Activated gamma-delta T cell (primary cell): ENCODE measurements at regions not wholly inside any gene's neighbourhood (a gene's known extent, or its start where the extent isn't known, plus 50 kb on each side); places are given as distances from the start of the nearest gene placed in this dataset.
"Not testable (repeated sequence)": the region's sequence is repeated elsewhere in the genome, so short reads cannot be mapped to it uniquely, and the experiment has no call there.

Source experiments
- DNase-seq: peaks from one replicate; lab custom pipeline; 2025; lab: John Stamatoyannopoulos, UW

DNA sequence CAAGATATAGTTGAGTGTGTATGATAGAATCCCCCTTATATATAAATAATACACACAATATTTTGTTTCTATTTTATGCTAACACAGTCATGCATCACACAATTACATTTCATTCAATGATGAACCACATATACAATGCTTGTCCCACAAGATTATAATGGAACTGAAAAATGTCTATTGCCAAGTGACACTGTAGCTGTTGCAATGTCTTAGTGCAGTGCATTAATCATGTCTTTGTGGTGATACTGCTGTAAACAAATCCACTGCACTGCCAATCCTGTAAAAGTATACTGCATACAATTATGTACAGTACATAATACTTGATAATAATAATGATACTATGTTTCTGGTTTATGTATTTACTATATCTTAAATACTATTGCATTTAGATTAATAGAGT lies 512.1 kb upstream of the CNTN3 start:
- no peak for DNase-seq

DNA sequence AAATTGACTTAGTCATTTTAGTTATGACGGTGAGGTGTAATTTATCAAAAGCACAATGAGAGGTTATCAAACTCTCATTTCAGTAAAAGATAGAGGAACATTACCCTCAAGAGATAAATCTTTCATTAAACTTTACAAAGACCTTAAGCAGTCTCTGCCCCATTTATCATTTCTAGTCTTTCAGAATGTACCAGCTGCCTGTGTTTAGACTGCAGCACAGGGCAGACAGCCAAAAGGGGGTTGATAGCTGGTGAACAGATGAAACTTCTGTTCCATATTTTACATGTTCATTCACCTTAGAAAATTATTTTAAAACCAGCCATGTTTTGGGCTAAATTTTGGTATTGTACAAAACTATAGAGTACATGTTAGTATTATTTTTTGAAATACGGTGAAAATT lies 514.6 kb upstream of the CNTN3 start:
- no peak for DNase-seq

DNA sequence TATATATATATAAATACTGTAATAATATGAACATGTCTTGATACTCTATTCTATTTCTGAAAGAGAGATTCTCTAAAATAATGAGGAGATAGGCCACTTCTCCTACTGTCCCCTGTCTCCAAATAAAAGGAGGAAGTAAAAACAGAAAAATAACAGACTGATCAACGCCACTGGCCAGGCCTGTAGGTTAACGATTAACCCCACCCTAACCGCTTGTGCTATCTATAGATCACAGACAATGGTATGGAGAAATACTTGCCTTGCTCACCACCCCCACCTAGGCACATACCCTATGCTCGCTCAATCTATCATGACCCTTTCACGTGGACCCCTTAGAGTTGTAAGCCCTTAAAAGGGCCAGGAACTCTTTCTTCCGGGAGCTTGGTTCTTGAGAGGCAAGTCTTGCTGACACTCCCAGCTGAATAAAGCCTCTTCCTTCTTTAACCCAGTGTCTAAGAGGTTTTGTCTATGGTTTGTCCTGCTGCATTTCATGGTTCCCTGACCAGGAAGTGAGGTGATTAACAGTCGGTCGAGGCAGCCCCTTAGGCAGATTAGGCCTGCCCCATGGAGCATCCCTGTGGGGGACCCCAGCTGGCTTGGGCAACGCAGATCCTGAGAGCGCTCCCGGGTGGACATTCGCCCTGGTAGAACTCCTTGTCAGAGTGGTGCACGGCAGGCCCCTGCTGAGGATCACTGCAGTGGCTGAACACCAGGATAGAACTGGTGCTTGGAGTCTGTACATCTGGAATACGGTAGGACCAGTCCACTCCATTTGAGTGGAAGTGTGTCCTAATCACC lies 521.8 kb upstream of the CNTN3 start:
- DNase-seq: no peak

DNA sequence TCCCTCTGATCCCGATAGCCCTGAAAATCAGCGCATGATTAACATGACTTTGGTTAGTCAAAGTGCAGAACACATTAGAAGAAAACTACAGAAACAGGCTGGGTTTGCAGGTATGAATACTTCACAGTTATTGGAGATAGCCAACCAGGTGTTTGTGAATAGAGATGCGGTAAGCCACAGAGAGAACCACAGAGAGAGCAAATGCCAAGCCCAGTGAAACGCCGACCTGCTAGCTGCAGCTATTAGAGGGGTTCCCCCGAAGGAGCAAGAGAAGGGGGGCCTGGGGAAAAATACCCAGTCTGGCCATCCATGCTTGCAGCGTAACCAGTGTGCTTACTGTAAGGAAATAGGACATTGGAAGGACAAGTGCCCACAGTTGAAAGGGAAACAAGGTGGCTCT lies 523.9 kb upstream of the CNTN3 start:
- no peak for DNase-seq

DNA sequence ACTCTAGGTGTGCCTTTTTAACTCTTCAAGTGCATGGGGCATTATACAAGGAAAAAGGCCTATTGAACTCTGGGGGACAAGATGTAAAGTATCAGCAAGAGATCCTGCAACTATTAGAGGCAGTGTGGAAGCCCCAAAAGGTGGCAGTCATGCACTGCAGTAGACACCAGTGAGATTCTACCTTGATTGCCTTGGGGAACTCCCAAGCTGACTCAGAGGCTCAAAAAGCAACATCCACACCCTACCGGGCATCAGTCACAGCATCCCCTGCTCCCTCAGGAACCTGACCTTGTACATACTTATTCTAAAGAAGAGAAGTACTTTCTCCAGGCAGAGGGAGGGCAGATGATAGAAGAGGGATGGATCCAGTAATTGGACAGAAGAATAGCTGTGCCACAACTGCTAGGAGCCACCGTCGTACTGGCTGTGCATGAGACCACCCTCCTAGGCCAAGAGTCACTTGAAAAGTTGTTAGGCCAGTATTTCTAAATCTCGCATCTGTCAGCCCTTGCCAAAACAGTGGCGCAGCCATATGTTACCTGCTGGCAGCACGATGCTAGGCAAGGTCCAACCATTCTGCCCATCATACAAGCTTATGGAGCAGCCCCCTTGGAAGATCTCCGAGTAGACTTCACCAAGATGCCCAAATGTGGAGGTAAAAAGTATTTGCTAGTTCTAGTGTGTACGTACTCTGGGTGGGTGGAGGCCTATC lies 523.1 kb upstream of the FRG2C start:
- no peak for DNase-seq

DNA sequence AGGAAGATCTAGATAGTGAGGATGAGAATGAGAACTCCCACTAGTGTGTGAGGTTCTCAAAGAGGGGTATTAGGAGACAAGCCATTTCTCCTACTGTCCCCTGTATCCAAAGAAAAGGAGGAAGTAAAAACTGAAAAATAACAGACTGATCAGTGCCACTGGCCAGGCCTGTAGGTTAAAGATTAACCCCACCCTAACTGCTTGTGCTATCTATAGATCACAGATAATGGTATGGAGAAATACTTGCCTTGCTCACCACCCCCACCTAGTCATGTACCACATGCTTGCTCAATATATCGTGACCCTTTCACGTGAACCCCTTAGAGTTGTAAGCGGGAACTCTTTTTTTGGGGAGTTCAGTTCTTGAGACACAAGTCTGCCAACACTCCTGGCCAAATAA lies 519.7 kb upstream of the FRG2C start:
- DNase-seq: no peak

DNA sequence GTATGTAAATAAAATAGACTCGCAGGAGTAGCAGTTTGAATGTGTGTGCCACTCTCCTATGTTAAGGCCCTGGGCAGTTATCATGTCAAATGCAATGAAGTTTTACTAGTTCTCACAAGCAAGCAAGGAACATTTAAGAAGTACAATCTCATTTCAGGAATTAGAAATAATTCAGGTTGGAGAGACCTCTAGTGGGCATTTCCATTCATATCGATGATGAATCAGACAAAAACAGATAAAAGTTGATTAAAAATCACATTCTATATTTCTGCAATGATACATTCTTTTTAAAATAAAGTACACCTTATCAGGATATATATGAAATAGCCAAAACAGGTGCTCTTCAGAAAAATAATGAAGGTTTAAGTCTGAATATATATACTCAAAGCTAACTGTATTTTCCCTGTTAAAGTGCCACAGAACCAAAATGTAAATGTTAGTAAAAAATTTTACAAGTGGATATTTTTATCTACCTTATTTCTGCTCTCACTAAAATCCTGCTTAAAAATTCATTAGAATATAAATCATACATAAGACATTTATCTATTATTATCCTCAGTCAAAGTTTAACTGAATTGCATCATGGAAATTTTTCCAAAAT lies 492.4 kb upstream of the FRG2C start:
- no peak for DNase-seq

DNA sequence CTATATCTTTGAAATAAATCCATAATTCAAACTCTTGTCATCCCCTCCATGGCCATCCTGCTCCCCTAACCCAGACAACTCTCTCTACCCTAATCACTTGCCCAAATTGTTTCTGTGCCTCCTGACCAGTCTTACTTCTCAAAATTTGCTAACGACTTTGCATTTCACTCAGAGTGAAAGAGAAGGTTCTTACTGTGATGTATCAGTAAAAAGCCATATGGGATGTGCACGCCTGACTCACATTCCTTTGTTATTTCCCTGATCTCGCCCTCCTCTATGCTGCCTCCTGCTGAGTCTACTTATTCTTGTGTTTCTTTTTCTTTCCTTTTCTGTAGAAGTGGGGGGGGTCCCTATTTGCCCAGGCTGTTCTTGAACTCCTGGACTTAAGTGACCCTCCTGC lies 487.2 kb upstream of the FRG2C start:
- DNase-seq: no peak

DNA sequence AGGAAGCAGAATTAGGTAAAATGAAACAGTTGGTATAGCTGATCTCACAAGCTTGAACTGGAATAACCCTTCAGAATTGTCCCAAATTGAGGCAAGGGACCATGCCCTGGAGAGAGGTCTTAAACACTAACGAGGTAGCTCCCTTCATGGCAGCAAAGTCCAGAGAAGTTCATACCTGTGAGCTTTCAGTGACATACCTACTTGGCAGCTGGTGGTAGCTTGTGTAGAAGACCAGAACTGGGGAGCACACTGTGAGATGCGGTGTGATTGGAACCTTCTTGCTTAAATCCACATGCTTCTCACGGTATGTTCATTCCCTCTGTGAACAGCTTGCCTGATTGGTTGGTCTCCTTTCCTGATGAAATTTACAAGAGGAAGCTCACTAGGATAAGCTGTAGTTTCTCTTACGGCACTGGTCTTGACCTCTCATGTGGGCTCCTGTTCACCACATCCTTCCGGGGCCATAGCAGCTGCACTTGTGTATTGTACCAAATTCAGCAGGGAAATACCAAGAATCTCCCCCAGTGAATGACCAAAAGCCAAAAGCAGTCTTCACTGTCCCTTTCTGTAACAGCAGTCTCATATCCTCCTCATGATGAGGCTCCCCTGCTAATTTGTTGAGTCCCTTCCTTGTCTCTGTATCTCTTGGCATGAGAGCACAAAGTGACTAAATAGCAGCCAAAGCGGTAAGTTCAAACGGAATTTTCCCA lies 483.7 kb upstream of the FRG2C start:
- no peak for DNase-seq

DNA sequence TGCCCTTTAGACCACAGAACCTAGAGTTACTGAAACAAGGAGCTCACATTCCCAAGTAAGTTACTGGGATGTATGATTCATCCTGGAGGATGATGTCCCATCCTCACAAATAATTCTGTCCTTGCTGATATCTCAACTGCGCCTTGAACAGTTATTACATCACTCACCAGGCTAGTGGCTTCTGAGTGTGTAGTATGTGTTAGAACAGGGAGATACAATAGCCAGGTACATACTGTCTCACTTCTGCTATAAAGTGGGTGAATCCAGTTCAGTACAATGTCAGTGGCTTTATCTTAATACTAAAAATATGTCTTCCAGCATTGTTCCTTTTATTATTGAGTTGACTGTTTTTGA lies 483.2 kb upstream of the FRG2C start:
- DNase-seq: no peak

DNA sequence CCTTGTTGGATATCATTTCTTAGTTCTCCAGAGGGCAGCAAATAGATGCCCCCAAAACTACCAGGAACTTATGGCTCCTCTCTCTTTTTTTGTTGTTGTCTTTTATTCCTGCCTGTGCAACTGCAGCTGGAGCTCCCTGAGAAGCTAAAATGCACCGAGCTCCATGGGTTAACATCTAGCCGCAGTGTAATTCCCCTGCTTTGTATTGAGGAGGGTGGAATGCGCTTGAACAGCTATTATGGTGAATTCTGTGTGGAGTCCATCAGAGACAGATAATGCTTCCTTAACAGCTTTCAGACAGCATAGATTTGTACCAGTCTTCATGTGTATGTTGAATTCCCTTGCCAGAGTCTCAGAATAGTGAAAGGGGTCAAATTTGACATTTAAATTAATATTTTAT lies 475.2 kb upstream of the FRG2C start:
- DNase-seq: no peak

DNA sequence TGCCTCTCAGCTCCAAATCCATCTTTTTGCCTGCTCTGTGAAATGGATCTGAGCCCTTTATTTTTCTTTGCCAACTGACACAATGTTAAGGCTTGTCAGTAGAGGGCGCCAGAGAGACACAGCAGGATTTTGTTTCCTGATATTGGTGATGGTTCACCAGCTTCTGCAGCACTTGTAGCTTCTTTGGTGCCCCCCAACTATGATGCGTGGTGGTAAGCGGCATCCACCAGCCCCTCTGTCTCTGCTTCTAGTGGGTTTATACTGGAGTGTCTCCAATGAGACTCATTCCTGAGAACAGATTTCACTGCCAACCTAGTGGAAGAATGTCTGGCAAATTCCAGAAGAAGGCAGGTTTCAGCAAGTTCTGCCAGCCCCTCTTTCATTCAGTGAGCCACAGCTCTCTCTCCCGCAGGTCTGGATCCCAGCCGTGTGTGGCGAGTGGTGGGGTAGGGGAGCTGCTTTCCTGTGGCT lies 471.9 kb upstream of the FRG2C start:
- no peak for DNase-seq

DNA sequence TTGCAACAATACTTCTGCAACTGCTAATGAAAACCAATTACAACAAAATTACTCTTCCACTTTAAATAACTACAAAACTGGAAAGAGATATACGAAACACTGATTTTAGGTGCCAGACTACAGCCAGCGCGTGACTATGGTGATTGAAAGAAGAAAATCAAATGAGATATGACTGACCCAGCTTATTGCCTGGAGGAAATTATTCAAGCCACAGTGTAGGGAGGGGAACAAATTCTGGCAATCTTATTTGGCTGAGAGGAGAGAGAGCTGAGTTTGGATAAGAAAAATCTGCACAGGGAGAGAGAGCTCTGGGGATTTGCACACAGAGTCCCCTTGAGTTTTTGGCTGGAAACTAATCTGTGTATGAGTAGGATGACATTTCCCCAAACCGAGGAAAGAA lies 470.3 kb upstream of the FRG2C start:
- no peak for DNase-seq

DNA sequence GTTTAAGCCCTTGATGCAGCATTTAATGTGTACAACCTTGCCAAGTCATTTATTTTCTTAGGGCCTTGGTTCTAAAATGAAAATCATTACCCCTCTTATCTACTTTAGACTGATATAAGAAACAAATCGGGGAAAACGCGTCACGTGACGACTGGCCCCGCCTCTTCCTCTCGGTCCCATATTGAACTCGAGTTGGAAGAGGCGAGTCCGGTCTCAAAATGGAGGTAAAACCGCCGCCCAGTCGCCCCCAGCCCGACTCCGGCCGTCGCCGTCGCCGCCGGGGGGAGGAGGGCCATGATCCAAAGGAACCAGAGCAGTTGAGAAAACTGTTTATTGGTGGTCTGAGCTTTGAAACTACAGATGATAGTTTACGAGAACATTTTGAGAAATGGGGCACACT lies 449.8 kb upstream of the FRG2C start:
- DNase-seq: not testable (repeated sequence)

DNA sequence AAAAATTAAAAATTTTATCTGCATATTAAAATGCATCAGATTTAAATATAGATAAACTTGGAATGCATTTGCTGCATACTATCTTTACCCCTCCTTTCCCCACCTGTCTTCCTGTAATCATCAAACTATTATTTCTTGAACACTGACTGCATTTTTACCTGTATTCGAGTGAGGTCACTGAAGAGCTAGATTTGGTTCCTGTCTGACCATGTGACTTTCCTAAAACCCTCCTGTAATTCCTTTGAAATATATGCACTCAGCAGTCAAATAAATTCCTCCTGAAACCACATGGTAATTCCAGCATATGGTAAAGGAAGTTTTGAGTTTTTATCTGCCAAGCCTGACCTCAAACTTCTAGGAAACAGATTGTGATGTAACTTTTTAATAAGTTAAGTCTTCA lies 445.6 kb upstream of the FRG2C start:
- DNase-seq: no peak

DNA sequence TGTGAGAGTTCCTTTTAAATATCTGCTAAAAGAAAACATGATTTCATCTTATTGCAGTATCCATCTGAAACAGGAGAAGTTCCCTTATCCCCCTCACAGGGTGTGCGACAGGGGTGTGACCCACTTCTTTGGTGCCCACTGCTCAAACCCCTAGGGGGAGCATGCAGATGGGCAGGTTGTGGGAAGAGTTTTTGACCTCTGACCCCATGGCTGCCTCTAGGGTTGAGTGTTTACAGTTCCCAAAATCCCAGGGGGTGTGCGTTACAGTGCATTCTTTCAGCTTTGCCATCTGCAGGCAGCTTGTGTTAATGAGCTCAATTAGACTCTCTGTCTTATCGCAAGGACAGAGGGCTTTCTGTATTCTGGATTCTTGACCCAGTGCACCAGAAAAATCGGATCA lies 443.2 kb upstream of the FRG2C start:
- no peak for DNase-seq

DNA sequence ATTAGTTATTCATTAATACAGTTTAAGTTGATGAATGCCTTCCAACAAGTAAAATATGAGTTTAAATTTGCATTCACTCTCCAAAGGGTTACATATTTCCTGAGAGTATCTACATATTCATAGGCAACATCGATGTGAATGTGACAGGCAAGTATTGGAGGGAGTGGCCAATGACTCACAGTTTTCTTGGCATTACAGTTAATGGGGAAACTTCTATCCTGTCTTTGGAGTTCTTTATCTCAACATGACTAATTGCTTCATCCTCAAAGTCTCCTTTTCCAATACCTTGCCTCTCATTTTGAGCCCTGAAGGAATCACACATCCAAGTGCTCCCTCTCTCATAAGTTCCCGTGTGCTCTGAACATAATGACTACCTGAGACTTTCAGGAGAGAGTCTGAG lies 439.7 kb upstream of the FRG2C start:
- DNase-seq: no peak

DNA sequence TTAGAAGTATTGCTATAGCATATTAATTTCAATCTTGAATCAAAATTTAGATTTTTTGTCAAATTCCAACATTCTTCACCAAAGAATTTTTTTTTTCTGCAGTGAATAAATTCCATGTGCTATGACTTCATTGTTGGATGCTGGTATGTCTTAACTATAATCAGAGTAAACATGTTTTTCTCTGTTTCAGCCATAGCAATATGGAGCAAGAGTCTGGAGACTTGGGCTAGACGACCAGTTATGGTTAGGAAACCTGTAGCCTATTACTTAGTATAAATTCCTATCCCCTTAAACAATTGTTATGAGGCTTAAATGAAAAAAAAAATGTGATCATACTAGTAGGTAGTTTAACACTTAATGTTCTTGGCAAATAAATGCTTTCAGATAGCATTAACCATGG lies 431.9 kb upstream of the FRG2C start:
- no peak for DNase-seq

DNA sequence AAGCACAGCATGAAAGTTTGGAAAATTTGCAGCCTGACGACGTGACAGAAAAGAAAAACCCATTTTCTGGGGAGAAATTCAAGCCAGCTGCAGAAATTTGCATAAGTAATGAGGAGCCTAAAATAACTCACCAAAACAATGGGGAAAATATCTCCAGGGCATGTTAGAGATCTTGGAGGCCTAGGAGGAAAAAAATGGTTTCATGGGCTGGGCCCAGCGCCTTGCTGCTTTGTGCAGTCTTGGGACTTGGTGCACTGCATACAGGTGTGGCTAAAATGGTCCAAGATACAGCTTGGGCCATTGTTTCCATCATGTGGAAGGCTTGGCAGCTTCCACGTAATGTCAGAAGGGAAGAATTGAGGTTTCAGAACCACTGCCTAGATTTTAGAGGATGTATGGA lies 428.5 kb upstream of the FRG2C start:
- DNase-seq: no peak

DNA sequence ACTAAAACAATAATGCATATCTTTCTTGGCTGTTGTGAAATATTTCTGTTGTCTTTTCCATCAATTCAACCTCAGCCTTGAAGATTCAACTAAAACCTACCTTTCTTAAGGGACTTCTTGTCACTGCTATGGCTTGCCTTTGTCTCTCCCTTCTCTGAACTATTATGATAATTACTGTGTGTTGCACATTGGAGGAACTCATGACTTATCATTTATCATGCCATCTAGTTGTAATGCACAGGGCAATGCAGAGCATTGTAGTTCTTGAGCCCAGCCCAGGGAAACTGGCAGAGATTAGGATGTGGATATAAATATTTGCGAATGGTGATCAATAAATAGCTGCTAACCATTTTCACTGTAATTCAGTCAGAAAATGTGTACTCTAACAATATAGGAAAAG lies 427.1 kb upstream of the FRG2C start:
- no peak for DNase-seq

DNA sequence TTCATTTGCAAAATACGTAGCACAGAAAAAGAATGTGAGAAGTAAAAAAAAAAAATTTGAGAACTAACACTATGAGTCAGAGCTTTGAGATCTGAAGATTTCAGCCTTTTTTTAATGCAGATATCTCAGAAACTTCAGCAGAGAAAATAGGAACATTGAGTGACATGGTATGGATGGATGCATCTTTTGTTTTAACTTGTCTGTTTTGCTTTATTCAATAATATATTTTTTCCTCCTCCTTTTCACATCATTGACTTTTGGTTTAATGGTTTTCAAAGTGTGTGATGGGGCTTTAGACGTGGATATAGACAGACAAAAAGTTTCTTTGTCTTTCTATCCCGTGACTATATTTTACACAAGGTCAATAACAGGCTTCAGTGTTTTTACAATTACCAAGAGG lies 426.7 kb upstream of the FRG2C start:
- DNase-seq: no peak

DNA sequence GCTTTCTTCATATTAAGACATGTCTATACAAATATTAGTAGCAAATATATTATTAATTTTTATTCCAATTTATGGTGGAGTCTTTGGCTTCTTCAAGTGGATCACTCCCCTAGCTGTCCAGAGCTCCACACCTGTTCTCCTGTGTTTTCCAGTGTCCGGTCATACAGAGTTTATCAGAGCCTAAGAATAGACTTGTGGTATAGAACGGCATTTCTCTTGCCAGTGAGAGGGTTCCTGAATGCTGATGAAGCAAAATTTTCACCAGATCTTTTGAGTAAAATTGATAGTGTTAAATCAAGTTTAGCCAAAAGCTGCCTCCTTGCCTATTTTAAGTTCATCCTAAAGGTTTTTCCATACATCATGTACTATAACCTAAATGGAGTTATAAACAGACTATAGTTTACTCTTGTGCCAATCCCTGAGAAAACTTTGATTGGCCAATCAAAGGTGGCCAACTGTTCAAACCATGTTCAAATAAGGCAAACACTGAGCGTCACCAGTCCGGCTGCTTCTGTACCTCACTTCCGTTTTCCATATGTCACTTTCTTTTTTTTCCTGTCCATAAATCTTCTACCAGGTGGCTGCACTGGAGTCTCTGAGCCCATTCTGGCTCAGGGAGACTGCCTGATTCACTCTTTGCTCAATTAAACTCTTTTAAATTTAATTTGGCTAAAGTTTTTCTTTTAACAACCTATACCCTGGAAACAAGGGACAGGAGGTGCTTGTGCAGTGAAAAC lies 422.7 kb upstream of the FRG2C start:
- not testable (repeated sequence) for DNase-seq
